H9 (cell line): ENCODE measurements at regions not wholly inside any gene's neighbourhood (a gene's known extent, or its start where the extent isn't known, plus 50 kb on each side); places are given as distances from the start of the nearest gene placed in this dataset.

Source experiments
- DNase-seq: peaks from one replicate; pipeline ENCODE4 v3.0.0-alpha.2; 2017
- H2AFZ ChIP-seq: one replicate; pipeline ENCODE4 v1.6.1; 2013; ENCODE audit warnings: mild to moderate bottlenecking, low read length, control low read depth, moderate library complexity
- H2AK5ac ChIP-seq: 2 replicates; pipeline ENCODE4 v1.6.1; 2013; ENCODE audit warnings: low read length, control low read depth, mixed read lengths; ENCODE audit not compliant: insufficient read length
- H2BK120ac ChIP-seq: one replicate; pipeline ENCODE4 v1.6.1; 2013; ENCODE audit warnings: low read depth, mild to moderate bottlenecking, low read length, control low read depth, inconsistent platforms; ENCODE audit not compliant: poor library complexity, severe bottlenecking
- H2BK12ac ChIP-seq: 2 replicates; pipeline ENCODE4 v1.6.1; 2013; ENCODE audit warnings: low read length, control low read depth, mixed read lengths, low read depth; ENCODE audit not compliant: insufficient read length
- H2BK15ac ChIP-seq: 2 replicates; pipeline ENCODE4 v1.6.1; 2013; ENCODE audit warnings: low read depth, low read length, control low read depth
- H2BK20ac ChIP-seq: one replicate; pipeline ENCODE4 v1.6.1; 2013; ENCODE audit warnings: low read depth, mild to moderate bottlenecking, low read length, control low read depth, inconsistent platforms; ENCODE audit not compliant: poor library complexity, severe bottlenecking
- H2BK5ac ChIP-seq: 2 replicates; pipeline ENCODE4 v1.6.1; 2013; ENCODE audit warnings: low read length, control low read depth, mixed read lengths; ENCODE audit not compliant: insufficient read length
- H3K14ac ChIP-seq: 2 replicates; pipeline ENCODE4 v1.6.1; 2013; ENCODE audit warnings: low read length, control low read depth; ENCODE audit not compliant: insufficient read depth
- H3K18ac ChIP-seq: 2 replicates; pipeline ENCODE4 v1.6.1; 2013; ENCODE audit warnings: low read depth, mild to moderate bottlenecking, mixed read lengths, low read length, control low read depth; ENCODE audit not compliant: insufficient read length
- H3K23ac ChIP-seq: 2 replicates; pipeline ENCODE4 v1.6.1; 2013; ENCODE audit warnings: low read length, control low read depth, mixed read lengths, low read depth; ENCODE audit not compliant: insufficient read length
- H3K23me2 ChIP-seq: 2 replicates; pipeline ENCODE4 v1.6.1; 2013; ENCODE audit warnings: low read depth, mild to moderate bottlenecking, mixed read lengths, low read length, control low read depth; ENCODE audit not compliant: insufficient read length, poor library complexity, severe bottlenecking
- H3K27ac ChIP-seq: 2 replicates; pipeline ENCODE4 v1.5.1; 2013; ENCODE audit warnings: low read length, control low read depth, mixed read lengths, low read depth; ENCODE audit not compliant: insufficient read length
- H3K27me3 ChIP-seq: 2 replicates; pipeline ENCODE4 v1.6.1; 2013; ENCODE audit warnings: low read length, control low read depth, inconsistent platforms; ENCODE audit not compliant: insufficient read depth
- H3K4ac ChIP-seq: 2 replicates; pipeline ENCODE4 v1.6.1; 2013; ENCODE audit warnings: low read depth, mild to moderate bottlenecking, control low read depth, inconsistent platforms, low read length, moderate library complexity
- H3K4me1 ChIP-seq: 2 replicates; pipeline ENCODE4 v1.6.1; 2013; ENCODE audit warnings: low read length, control low read depth, inconsistent platforms; ENCODE audit not compliant: insufficient read depth
- H3K4me2 ChIP-seq: 2 replicates; pipeline ENCODE4 v1.6.1; 2013; ENCODE audit warnings: low read length, control low read depth, mixed read lengths; ENCODE audit not compliant: insufficient read length, insufficient read depth
- H3K56ac ChIP-seq: 2 replicates; pipeline ENCODE4 v1.6.1; 2013; ENCODE audit warnings: low read depth, mild to moderate bottlenecking, mixed read lengths, low read length, control low read depth; ENCODE audit not compliant: insufficient read length
- H3K79me1 ChIP-seq: 2 replicates; pipeline ENCODE4 v1.6.1; 2013; ENCODE audit warnings: low read depth, mild to moderate bottlenecking, moderate library complexity, low read length, control low read depth, inconsistent platforms; ENCODE audit not compliant: insufficient read depth, poor library complexity, severe bottlenecking
- H3K79me2 ChIP-seq: 2 replicates; pipeline ENCODE4 v1.6.1; 2013; ENCODE audit warnings: low read length, control low read depth, inconsistent platforms; ENCODE audit not compliant: insufficient read depth
- H3K9ac ChIP-seq: 2 replicates; pipeline ENCODE4 v1.6.1; 2013; ENCODE audit warnings: low read length, control low read depth, mixed read lengths; ENCODE audit not compliant: insufficient read length; ENCODE audit errors: extremely low read depth
- H3K9me3 ChIP-seq: one replicate; pipeline ENCODE4 v1.6.1; 2013; ENCODE audit warnings: low read depth, low read length, inconsistent platforms; ENCODE audit not compliant: control insufficient read depth
- H3T11ph ChIP-seq: one replicate; pipeline ENCODE4 v1.6.1; 2013; ENCODE audit warnings: mild to moderate bottlenecking, low read length, control low read depth, inconsistent platforms
- H4K20me1 ChIP-seq: one replicate; pipeline ENCODE4 v1.6.1; 2013; ENCODE audit not compliant: control insufficient read depth, insufficient read length, insufficient read depth
- H4K5ac ChIP-seq: 2 replicates; pipeline ENCODE4 v1.6.1; 2013; ENCODE audit warnings: low read depth, mild to moderate bottlenecking, mixed read lengths, low read length, control low read depth; ENCODE audit not compliant: insufficient read length
- H4K8ac ChIP-seq: replicated peaks from 2 replicates; pipeline ENCODE4 v1.6.1; 2013; ENCODE audit warnings: low read length, control low read depth, mixed read lengths, low read depth; ENCODE audit not compliant: insufficient read length
- H4K91ac ChIP-seq: 2 replicates; pipeline ENCODE4 v1.6.1; 2013; ENCODE audit warnings: low read depth, mild to moderate bottlenecking, moderate library complexity, mixed read lengths, low read length, control low read depth; ENCODE audit not compliant: insufficient read length
- H3K27ac Mint-ChIP-seq, 3 experiments: 2 replicates in 2 of 3; 3 replicates in 1 of 3; pipeline ENCODE4 v1.8.0; 2020 to 2021; ENCODE audit warnings: mixed read lengths in 3 of 3, mild to moderate bottlenecking in 1 of 3, moderate library complexity in 1 of 3
- H3K27me3 Mint-ChIP-seq: 2 replicates; pipeline ENCODE4 v1.8.0; 2021; ENCODE audit warnings: low read depth, mild to moderate bottlenecking, moderate library complexity, mixed read lengths
- H3K36me3 Mint-ChIP-seq, 3 experiments: 2 replicates in 2 of 3; 3 replicates in 1 of 3; pipeline ENCODE4 v1.8.0; 2020 to 2021; ENCODE audit warnings: low read depth in 3 of 3, mixed read lengths in 3 of 3; ENCODE audit not compliant: insufficient read depth in 1 of 3
- H3K4me1 Mint-ChIP-seq, 2 experiments: 2 replicates each; pipeline ENCODE4 v1.8.0; 2020; ENCODE audit warnings: mixed read lengths in 2 of 2
- H3K4me3 Mint-ChIP-seq, 2 experiments: 2 replicates in 1 of 2; 3 replicates in 1 of 2; pipeline ENCODE4 v1.8.0; 2020 to 2021; ENCODE audit warnings: mild to moderate bottlenecking in 2 of 2, mixed read lengths in 2 of 2, moderate library complexity in 1 of 2
- H3K9me3 Mint-ChIP-seq, 2 experiments: 2 replicates in 1 of 2; 3 replicates in 1 of 2; pipeline ENCODE4 v1.8.0; 2020; ENCODE audit warnings: mild to moderate bottlenecking in 2 of 2, mixed read lengths in 2 of 2, moderate library complexity in 1 of 2
- CTCF ChIP-seq: fragments of 200-600 bp; sonication (generic); conservative IDR thresholded peaks from 3 replicates; pipeline ENCODE4 v1.8.0; 2021; ENCODE audit warnings: antibody characterized with exemption, mild to moderate bottlenecking
- WGBS: extraction: QIAGEN DNeasy Blood & Tissue Kit; methylation state at CpG from one replicate; pipeline ENCODE4 v1.1.7; 2013; ENCODE audit warnings: missing lambda C conversion rate, low lambda C conversion rate, mixed read lengths; ENCODE audit not compliant: insufficient read length; ENCODE audit errors: extremely low coverage; 5-methylcytosine and 5-hydroxymethylcytosine counted together

GRCh38 chr19:31485472-31485871, 136.2 kb upstream of the TSHZ3 start:
- Histone ChIP-seq H3K56ac (no peak overlapping the region), H2BK12ac (no peak overlapping the region), H3K14ac (no peak overlapping the region), H3K18ac (no peak overlapping the region), H3K23ac (no peak overlapping the region), H3K27me3 (no peaks in the 10 kb centered on the region), H3K4me1 (no peaks in the 10 kb centered on the region), H2AK5ac (no peak overlapping the region), H4K91ac (no peak overlapping the region), H2BK15ac (no peak overlapping the region), H3K23me2 (no peaks in the 10 kb centered on the region), H2BK5ac (no peak overlapping the region), H4K8ac (no peak overlapping the region), H3K4me2 (no peak overlapping the region), H3K9me3 (peaks cover 24% of the 10 kb centered on the region), H3K79me1 (no peaks in the 10 kb centered on the region), H3K27ac (no peak overlapping the region), H4K20me1 (no peaks in the 10 kb centered on the region), H3K4ac (no peak overlapping the region), H2AFZ (no peak overlapping the region), H3K9ac (no peak overlapping the region), H2BK20ac (no peak overlapping the region), H4K5ac (no peak overlapping the region), H3T11ph (no peak overlapping the region), H2BK120ac (no peak overlapping the region), H3K79me2 (no peaks in the 10 kb centered on the region)
- no CpG with 5 or more reads among the region's 2 CpGs for WGBS
- peaks cover 1% of the 10 kb centered on the region; the same call in 1 of the 2 replicates for H3K27me3 Mint-ChIP-seq
- H3K27ac Mint-ChIP-seq, result no peak overlapping the region
- H3K4me1 Mint-ChIP-seq, result peaks cover 5 to 6% of the 10 kb centered on the region in 2 experiments; a peak in 3 of 4 replicates
- no peak for TF ChIP-seq CTCF
- peaks cover 51 to 59% of the 10 kb centered on the region in 2 experiments for H3K9me3 Mint-ChIP-seq
- no peak for DNase-seq
- peaks cover 17 to 53% (median 32%) of the 10 kb centered on the region in 3 experiments for H3K36me3 Mint-ChIP-seq
- no peak overlapping the region for H3K4me3 Mint-ChIP-seq
